NCI-H2171 (cell line): ENCODE measurements at regions not wholly inside any gene's neighbourhood (a gene's known extent, or its start where the extent isn't known, plus 50 kb on each side); places are given as distances from the start of the nearest gene placed in this dataset.

Source experiments
- DNase-seq: peaks from one replicate; lab custom pipeline; 2025; lab: John Stamatoyannopoulos, UW

DNA sequence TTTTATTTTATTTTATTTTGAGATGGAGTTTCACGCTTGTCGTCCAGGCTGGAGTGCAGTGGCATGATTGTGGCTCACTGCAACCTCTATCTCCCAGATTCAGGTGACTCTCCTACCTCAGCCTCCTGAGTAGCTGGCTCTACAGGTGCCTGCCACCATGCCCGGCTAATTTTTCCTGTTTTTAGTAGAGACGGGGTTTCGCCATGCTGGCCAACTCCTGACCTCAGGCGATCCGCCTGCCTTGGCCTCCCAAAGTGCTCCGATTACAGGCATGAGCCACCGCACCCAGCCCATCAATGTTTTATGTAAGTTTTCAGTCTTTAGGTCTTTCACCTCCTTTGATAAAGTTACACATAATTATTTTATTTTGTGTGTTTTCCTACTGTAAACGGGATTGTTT lies 154.6 kb downstream of the COPRS start:
- no peak for DNase-seq

DNA sequence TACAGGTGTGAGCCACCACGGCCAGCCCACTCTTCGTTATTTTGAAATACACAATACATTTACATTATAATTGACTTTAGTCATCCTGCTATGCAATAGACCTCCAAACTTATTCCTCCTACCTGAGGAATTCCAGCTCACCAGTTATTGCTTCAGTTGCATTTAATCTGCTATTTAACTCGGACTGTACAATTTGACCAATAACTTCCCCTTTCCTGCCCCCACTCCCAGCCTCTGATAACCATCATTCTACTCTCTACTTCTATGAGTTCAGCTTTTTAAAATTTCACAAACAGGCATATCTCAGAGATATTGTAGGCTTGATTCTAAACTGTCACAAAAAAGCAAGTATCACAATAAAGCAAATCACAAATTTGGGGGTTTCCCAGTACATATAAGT lies 157.0 kb downstream of the COPRS start:
- DNase-seq = no peak

DNA sequence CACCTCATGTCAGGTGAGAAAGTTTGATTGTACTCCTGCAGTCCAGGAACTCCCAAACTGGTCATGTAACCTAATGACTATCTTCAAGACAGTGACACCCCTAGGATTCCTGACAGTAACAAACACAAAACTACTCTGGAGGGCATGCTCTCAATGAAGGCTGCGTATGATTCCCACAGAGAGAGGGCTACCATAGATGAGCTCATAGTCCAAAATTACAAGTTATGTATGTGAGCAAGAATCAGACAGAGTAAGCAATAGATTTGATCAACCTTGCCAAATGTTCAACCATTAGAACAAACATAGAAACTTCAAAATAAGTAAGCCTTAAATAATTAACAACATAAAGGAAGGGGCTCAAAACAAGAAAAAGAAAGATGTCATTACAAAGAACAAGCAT lies 158.1 kb downstream of the COPRS start:
- no peak for DNase-seq

DNA sequence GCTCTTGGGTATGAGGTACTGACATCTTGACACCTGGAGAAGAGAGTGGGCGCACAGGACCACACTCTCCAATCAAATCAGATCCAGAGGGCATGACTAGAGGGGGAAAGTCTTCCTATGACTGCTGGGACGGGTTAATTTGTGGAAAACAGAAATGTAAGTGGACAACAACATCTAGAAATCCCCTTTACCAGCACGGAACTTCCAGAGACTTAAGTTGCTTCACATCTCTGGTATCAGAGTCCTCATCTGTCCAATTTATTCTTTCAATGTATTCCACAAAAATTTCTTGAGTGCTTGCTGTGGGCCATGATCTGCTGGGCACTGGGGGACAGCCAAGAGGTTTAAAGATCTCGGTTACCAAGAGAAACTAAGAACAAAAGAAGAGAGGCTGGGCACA lies 159.2 kb downstream of the COPRS start:
- DNase-seq = no peak

DNA sequence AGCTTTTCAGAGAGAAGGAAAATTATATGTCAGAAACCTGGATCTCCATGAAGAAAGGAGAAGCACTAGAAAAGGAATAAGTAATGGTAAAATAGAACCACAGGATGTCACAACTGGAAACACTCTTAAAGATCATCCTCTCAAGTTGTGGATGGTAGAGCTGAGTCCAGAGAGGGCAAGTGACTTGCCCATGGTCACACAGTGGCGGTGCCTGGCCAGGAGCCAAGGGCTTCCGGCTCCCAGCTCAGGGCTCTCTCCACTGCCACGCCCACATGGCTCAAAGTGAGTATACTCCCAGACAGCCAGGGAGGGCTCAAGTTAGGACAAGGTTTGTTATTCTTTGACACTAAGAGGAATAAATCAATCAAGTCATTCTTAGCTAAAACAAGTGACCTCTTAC lies 159.8 kb downstream of the COPRS start:
- DNase-seq = no peak

DNA sequence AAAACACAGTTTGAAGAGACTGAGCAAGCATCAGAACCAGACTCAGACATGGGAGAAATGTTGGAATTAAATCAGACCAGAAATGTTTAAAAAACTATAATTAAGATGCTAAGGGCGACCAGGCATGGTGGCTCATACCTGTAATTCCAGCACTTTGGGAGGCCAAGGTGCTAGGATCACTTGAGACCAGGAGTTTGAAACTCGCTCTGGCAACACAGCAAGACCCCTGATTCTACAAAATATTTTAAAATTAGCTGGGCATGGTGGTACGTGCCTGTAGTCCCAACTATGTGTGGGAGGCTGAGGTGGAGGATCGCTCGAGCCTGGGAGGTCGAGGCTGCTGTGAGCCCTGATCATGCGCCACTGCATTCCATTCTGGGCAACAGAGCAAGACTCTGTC lies 160.3 kb downstream of the COPRS start:
- no peak for DNase-seq

DNA sequence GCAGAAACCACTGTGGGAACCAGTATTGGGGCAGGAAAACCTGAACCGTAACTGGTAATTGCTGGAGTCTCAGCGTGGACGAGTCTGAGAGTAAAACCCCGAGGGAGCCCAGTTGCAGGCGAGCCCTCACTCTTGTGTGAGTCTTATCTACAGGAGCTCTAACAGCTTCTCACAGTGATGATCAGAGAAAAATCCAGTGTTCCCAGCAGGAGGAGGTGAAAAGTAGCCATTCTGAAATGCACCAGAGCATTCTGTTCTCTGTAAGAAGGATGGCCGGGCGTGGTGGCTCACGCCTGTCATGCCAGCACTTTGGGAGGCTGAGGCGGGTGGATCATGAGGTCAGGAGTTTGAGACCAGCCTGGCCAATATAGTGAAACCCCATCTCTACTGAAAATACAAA lies 161.2 kb downstream of the COPRS start:
- no peak for DNase-seq

DNA sequence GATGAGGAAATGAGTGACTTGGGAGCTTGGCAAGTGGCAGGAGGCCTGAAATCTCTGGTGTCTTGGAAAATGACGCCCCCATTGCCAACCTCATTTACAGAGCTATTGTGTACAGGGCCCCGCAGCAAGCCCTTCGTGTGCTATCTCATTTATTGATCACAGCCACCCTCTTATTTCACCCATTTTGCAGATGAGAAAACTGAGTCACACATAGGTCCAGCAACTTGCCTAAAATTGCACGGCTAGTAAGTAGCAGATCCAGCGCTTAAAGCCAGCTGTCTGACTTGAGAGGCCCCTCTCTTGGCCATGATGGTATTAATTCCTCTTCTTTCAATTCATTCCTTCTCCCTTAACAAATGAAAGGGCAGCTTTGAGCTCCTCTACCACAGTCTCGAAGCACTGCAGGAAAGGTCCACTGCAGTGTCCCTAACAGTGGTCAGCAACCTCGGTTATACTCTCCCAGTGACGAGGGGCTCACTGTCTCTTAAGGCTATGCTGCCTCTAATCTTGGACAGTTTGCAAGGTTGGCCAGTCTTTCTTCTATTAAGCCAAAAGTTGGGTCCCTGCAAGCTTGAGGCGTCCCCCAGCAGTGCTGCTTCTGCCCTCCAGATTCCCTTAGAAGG lies 162.2 kb downstream of the COPRS start:
- no peak for DNase-seq

DNA sequence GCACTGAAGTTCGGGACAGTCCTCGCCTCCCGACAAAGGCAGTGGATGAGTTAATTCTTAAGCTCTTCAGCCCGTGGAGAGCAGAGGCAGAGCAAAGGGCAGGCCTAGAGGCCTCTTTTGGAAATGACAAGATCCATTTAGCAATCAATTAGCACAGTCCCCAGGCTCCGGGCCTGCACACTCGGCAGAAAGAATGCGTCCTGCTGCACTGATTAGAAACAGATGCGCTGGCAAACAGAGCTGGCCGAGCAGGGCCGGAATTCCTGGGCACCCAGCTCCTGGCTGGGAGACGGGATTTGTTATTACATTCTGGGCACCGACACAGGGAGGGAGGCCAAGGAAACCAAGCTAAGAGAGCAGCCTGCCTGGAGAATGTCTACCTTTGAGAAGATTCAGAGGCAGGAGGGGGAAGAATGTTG lies 162.9 kb downstream of the COPRS start:
- no peak for DNase-seq

DNA sequence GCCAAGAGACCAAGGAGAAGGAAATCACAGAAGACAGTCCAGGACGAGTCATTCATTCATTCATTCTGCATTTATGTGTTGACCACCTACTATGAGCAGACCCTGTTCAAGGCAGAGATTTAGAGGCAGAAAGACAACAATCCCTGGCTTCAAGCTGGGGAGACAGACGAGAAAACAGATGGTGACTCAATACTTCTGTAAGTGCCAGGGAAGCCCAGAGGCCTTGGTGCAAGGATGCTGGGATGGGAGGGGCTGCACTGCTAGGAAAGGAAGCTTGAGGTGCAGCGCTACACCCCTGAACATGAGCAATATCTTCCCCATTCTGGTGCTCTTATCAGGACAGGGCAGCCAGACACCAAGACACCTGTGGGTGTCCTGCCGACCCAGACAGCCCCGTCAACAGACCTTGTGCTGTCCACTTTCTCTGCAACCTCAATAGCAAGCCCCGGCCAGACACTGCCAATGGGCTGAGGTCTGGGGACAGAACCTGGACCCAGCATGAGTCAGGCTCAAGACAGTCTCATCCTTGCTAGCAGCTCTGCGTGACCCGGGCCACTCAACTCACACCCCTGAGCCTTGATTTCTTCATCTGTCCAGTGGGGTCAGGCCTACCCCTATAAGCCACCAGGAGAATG lies 163.5 kb downstream of the COPRS start:
- DNase-seq = no peak

DNA sequence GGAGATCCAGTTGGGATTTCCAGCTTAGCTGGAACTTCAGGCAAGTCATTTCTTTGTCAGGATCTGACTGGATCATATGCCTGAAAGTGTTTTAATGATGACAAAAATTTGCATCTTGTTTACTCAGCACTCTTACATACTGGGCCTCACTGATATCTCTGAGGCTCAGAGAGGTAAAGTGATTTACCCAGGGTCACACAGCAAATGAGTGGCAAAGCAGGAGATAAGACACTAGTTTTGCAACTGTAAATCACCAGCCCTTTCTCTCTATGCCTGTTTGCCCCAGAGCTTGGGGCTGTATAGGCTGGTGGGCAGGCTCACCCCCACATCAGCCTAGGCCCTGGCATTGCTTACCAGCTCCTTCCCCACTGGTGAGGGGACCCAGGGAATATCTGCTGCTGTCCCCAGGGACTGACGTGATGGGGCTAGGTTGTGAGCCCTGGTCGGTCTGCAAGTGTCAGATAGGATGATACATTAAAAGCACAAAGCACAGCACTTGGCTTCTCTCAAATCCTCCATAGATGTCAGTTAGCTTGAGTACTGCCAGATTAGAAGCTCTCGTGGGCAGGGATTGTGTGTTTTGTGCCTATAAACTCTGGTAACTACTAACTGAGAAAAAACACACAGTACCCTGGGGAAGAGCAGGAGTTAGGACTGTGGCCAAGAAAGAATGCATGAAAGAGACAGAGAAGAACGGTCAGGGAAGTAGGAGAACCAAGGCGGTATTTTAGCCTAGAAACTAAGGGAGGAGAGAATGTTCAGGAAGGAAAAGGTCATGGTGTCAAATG lies 165.4 kb downstream of the COPRS start:
- DNase-seq = no peak

DNA sequence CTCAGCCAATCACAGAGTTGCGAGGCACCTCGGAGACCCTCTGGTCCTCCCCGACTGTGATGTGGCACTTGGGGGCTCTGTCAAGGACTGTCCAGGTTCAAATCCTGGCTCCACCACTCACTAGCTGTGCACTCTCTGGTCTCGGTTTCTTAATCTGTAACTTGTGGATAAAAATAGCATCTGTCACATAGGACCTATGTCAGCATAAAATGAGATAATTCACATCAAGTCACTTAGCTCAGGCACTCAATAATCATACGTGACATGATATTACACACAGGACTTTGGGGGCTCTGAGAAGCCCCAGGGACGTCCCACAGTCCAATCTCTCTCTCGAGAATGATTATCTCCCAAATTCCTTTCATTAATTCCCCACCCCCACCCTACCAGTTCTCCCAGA lies 166.4 kb downstream of the COPRS start:
- no peak for DNase-seq

DNA sequence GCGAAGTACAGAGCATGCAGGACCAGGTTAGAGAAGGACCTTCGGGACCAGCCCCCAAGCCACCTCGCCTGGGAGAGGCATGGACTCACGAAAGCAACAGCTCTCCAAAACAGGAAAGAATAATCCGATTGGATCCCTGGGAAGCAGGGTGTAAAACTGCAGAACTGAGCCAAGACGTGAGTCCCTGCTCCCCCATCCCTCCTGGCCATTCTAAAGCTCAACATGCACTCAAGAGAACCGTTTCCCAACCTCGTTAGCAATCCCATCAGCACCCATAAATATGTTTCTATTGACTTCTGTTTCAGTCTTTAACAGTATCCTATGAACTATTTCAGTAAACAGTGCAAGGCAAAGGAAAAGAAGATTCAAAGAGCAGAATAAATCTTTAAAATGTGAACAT lies 167.0 kb downstream of the COPRS start:
- no peak for DNase-seq

DNA sequence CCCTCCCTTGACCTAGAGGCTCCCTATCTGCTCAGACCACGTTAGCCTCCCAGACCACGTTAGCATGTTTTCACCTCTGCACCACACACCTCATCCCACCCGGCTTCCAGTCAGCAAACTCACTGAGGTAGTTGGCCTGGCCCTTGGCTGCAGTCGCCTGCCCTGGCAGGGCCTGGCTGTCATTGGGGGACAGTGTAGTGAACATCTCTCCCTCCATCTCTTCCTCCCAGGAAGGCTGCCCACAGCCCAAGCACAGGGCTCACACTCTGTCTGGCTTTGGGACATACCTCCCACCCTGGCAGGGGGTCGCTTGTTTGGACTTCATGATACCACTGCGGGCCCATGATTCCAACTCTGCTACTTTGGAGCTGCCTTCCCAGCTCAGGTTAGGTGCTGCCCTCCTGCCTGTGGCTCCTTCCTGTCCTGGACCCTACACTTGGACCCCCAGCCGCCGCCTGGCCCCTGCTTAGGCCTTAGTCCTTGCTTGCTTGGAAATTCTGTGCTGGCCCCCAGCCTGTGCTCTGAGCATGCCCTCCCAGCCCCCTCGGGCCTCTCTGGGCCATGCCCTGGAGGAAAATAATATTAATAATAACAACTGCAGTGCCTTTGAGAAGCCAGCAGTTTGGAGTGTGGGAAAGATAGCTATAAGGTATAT lies 167.7 kb downstream of the COPRS start:
- DNase-seq = no peak

DNA sequence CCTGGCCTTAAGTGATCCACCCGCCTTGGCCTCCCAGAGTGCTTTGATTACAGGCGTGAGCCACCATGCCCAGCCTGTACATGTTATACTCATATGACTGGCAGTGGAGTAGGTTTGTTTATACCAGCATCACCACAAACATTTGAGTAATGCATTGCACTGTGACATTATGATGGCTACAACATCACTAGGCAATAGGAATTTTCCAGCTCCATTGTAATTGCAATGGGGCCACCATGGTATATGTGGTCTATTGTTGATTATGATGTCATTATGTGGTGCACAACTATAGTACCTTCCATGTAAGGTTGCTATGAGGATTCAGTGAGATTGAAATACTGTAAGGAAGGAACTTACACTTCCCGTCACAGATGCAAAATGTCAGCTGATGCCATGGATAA lies 168.9 kb downstream of the COPRS start:
- DNase-seq = no peak

DNA sequence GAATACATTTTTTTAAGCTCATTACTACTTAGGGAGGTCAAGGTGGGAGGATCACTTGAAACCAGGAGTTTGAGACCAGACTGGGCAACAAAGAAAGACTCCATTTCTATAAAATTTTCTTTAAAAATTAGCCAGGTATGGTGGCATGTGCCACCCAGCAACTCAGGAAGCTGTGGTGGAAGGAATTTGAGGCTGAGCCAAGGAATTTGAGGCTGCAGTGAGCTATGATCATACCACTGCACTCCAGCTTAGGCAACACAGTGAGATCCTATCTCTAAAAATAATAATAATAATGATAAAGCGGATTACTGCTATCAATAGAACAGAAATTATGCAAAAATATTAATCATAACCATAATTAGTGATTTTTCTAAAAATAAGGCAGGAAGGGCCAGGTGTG lies 170.3 kb downstream of the COPRS start:
- no peak for DNase-seq

DNA sequence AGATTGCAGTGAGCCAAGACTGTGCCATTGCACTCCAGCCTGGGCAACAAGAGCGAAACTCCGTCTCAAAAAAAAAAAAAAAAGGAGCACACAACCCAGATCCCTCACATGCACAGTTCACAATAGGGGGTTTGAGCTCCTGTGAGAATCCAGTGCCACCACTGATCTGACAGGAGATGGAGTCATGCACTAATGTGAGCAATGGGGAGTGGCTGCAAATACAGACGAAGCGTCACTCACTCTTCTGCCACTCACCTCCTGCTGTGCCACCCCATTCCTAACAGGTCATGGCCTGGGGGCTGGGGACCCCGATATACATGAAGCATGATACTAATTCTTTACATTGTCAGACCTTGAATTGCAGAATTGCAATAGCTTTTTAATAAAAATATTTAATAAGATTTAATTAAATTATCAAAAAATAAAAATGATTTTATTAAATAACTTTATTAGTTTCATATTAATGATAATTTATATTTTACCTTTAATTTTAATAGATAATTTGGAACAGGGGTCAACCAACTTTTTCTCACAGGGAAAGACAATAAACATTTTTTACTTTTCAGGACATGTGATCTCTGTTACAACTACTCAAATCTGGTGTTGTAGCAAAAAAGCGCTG lies 171.4 kb downstream of the COPRS start:
- DNase-seq = no peak

DNA sequence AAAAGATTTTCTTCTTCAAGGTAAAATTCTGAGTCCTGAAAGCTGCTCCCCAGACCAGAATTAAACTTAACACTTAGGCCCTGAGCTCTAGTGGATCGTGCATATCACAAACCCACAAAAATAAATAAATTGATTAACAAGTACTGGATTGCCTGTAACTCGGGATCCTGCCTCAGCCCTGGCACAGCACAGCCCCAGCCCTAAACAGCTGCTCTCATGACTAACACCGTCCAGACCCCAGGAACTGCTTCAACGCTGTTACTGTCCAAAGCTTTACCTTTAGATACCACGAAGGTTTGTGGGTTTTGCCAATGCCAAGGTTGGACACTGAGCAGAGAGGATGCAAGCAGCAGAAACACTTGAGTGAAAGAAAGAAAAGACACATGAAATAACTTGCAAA lies 172.5 kb downstream of the COPRS start:
- no peak for DNase-seq

DNA sequence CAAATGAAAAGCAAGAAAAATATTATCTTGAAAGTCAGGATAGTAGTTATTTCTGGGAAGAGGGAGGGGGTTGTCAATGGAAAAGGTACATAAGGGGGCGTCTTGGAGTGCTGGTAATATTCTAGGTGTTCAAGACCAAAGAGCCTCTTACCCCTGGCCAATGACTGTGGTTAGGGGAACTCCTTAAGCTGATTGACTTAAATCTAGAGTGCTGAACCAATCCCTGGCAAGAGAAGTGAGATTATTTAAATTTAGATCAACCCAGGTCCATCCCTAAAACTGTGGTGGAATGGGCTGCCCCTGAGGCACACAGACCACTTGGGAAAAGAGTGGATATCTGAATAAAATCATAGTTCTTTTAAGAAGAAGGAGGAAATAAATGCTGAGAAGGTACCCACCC lies 174.1 kb downstream of the COPRS start:
- DNase-seq = no peak

DNA sequence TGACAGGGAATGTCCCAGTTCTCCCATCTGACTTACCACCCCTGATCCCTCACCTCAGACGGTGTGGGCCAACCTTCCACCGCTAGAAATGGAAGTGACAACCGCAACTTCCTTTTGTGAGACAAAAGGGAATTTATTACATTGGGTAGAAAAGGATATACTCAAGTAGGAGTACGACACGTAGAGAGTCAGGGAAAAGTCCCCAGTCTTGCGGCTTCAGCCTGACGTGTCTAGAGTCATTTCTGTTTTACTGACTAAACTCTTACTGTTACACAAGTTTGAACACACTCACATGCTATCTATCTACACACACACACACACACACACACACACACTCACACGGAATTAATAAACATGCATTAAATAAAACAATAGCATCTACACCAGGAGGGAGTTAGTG lies 178.9 kb downstream of the COPRS start:
- DNase-seq = no peak

DNA sequence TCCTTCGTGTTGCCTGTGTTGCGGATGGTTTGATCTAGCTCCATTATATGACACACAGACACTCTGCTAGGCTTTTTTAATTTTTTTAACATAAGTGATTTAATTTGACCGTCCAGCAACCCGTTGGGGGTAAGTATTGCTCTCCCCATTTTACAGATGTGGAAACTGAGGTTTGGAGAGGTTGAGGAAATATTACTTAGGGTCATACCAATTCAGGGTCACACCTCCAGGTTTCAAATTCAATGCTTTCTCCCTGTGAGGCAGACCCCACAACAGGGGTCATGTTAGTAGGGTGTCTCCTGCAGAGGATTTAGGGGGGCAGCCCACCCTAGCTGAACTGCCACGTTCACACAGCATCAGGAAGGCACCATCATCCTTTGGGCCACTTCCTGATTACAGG lies 179.4 kb downstream of the COPRS start:
- DNase-seq = no peak

DNA sequence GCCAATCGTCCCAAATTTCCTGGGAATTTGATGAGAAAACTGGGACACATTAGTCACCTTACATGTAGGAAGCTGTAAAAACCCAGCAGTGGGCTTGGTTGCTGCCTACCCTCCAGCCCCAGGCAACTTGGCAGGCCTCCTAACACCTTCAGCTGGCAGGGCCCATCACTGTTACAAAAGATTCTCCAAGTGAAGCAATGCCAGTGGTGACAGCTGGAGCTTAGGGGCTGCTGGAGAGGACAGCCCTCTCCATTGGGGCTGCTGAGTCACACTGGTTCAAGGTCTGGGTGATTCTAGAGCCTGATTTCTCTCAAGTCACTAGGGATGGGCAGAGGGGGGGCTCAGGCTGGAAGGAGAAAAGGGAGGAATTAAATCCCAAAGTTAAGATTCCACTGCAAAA lies 180.6 kb downstream of the COPRS start:
- DNase-seq = no peak

DNA sequence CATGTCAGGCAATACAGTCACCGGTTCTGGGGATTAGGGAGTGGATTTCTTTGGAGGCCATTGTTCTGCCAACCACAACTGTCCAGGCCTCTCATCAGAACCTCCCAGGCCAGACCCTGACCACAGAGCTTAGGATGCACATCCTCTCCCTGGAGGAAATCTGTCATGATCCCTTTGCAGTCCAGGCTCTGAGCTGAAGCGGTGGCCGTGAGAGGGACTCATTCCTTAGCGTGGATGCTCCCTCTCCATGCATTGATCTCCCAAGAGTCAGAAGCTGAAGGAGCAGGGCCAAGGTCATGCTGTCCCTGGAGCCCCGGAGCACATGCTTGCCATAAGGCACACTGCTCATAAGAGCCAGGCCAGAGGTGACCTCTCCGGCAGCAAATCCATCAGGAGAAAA lies 181.4 kb downstream of the COPRS start:
- no peak for DNase-seq
